ENCODE measurements at regions not wholly inside any gene's neighbourhood (a gene's known extent, or its start where the extent isn't known, plus 50 kb on each side); places are given as distances from the start of the nearest gene placed in this dataset.

DNA sequence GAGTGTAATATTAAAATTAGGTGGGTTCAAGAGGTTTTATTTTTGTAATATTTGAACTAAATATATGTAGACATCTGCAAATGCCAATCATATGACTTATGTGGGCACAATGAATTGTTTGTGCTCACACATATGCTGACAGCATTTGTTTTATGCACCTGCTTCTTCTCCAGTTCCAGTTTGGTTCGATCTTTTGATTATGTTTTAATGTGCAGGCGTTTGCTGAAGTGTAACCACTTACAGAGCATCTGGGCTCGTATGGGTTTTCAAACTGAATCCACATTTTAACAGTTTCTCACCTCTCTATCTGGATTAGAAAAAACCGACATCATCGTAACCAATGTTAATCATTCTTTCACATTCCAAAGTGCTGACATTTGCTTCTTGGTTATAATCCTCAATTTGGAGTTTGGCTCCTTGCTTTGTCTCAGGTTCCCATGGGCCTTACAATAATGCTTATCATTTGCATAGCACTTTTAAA lies 129.1 kb upstream of the SPACA1 start:
- CTCF ChIA-PET = interaction anchor here (0.6 kb wide), 1 partner anchor 26 kb away, joined by 4 read pairs; no protein-coding TSS in a partner anchor
- TF ChIP-seq, protein P1, sequence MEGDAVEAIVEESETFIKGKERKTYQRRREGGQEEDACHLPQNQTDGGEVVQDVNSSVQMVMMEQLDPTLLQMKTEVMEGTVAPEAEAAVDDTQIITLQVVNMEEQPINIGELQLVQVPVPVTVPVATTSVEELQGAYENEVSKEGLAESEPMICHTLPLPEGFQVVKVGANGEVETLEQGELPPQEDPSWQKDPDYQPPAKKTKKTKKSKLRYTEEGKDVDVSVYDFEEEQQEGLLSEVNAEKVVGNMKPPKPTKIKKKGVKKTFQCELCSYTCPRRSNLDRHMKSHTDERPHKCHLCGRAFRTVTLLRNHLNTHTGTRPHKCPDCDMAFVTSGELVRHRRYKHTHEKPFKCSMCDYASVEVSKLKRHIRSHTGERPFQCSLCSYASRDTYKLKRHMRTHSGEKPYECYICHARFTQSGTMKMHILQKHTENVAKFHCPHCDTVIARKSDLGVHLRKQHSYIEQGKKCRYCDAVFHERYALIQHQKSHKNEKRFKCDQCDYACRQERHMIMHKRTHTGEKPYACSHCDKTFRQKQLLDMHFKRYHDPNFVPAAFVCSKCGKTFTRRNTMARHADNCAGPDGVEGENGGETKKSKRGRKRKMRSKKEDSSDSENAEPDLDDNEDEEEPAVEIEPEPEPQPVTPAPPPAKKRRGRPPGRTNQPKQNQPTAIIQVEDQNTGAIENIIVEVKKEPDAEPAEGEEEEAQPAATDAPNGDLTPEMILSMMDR (conservative IDR thresholded peaks at IDR 0.05; ENCODE audit: low read depth) = no peak

DNA sequence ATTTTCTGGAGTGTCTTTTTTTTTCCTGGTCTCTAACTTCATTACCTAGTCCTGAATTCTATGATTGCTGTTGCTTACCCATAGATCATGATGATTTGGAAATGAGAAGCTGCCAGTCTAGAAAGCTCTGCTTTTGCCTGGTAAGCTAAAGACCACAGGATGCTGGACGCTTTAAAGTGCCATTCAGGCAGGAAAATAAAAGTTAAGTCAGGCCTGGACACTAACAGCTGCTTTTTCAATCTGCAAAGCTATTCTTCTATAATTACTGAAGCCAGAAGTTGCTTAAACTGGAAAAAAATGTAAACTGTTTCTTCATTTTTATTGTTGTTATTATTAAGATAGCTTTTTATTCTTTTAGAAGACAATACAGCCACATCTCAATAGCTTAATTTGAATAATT lies 129.8 kb upstream of the SPACA1 start:
- ChIA-PET CTCF (no interaction called here), POLR2A (ENCODE audit: low non-redundant PET) (no interaction called here)
- H3K27ac ChIP-seq = no peak overlapping the region
- TF ChIP-seq, protein P1 (conservative IDR thresholded peaks at IDR 0.05; ENCODE audit: low read depth) = no peak
- DNase-seq (ENCODE audit: low spot score) = no peak

More for the DNA sequence above, 129.1 kb upstream of the SPACA1 start:
- POLR2A ChIA-PET (ENCODE audit: low non-redundant PET) = no interaction called here
- H3K27ac ChIP-seq = no peak overlapping the region
- no peak for DNase-seq (ENCODE audit: low spot score)

DNA sequence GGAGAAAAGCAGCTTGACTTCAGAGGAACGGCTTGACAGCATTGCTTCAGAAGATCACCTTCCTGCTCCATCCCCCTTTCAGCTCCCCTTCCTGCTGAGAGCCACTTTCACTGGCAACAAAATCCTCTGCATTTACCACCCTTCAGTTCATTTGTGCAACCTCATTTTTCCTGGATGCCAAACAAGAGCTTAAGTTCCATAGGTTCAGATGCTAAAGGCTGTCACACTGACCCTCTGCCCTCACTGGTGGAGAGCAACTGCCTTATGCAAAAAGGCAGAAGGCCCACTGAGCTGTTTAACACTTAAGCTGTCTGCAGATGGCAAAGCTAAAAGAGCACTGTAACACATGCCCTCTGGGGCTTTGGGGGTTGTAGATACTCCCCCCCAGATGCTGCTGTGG lies 131.2 kb upstream of the SPACA1 start:
- POLR2A ChIA-PET (ENCODE audit: low non-redundant PET) = no interaction called here
- CTCF ChIA-PET = interaction anchor here (0.6 kb wide), 1 partner anchor 545 kb away, joined by 4 read pairs; no protein-coding TSS in a partner anchor
- no peak for DNase-seq (ENCODE audit: low spot score)
- no peak overlapping the region for H3K27ac ChIP-seq
- TF ChIP-seq, protein P1 (conservative IDR thresholded peaks at IDR 0.05; ENCODE audit: low read depth) = no peak

DNA sequence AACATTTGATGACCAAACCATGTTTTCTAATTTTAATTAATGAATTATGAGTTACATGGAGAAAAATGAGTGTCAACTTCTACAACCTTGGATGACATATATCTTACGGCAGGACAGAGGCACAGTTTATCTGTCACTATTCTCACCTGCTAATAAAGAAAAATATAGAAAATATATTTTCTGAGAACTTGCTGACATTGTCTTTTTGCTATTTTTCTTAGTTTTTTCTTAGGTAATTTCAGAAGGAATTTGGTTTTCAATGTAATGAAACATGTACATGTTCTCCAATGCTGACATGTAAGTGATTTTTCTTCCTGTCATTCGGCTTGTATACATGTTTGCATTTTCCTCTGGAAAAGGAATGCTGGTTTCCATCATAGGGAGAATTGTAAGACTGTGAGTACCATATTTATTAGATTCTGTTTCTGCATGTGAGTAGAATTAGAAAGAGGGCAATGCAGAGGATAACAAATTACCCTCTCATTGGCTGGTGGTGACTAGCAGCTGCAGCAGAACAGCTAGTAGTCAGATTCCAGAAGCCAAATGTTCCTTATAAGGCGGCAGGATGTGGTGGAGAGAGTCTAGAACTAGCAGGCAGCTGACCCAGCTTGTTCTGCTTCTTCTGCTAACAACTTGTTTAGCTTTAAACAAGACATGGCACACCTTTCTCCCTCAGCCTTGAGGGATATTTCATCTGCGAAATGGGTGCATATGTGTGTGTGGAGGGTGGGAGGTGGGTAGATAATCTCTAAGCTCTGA lies 132.8 kb upstream of the SPACA1 start:
- POLR2A ChIA-PET (ENCODE audit: low non-redundant PET) = no interaction called here
- CTCF ChIA-PET = interaction anchor here (0.6 kb wide), 1 partner anchor 10 kb away, joined by 3 read pairs; no protein-coding TSS in a partner anchor
- no peak overlapping the region for H3K27ac ChIP-seq
- TF ChIP-seq, protein P1 (conservative IDR thresholded peaks at IDR 0.05; ENCODE audit: low read depth) = no peak
- DNase-seq (ENCODE audit: low spot score) = no peak

DNA sequence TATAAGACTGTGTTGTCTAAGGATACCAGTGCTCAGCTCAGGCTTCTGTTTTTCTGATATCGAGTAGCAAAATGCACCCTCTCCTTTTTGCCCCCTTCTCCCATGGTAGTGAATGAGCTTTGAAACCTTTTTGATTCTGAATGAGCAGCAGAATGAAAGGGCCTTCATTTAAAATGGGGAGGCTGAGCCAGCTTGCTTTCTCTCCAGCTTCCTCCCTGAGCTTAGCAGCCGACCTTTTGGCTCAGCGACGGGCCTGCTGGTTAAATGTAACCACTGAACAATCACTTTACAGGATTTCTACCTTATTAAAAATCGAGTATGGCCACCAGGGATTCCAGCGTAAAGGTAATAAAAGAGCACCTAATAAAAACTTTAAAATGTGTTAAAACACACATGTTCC lies 133.7 kb upstream of the SPACA1 start:
- TF ChIP-seq, protein P1 (conservative IDR thresholded peaks at IDR 0.05; ENCODE audit: low read depth) = no peak
- DNase-seq (ENCODE audit: low spot score) = no peak
- ChIA-PET CTCF (interaction anchor here (0.8 kb wide), 1 partner anchor 385 kb away, joined by 5 read pairs; no protein-coding TSS in a partner anchor), POLR2A (ENCODE audit: low non-redundant PET) (no interaction called here)
- H3K27ac ChIP-seq = no peak overlapping the region

DNA sequence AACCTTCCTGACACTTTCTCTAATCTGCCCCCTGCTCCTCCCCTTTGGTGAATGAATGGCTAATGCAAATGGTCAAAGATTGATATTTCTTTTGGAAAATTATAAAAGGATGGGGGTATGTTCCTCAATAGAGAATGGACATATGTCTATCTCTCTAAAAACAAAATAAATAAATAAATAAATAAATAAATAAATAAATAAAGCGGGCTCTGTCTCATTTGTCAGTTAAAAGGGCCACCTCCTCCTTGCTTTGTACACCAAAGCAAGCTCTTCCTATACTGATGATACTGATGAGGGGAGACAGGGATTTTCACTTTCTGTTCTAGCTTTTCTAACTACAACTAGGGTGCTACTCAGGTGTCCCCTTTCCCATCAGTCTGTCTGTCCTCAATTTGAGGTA lies 135.5 kb upstream of the SPACA1 start:
- H3K27ac ChIP-seq = no peak overlapping the region
- ChIA-PET CTCF (interaction anchor here (1.1 kb wide), 1 partner anchor 41 kb away, joined by 3 read pairs; no protein-coding TSS in a partner anchor), POLR2A (ENCODE audit: low non-redundant PET) (no interaction called here)
- TF ChIP-seq, protein P1 (conservative IDR thresholded peaks at IDR 0.05; ENCODE audit: low read depth) = no peak
- DNase-seq (ENCODE audit: low spot score) = no peak
